NCI-H524 treated with DMSO at 0.1 percent for 48 hours (cell line): ENCODE measurements at regions not wholly inside any gene's neighbourhood (a gene's known extent, or its start where the extent isn't known, plus 50 kb on each side); places are given as distances from the start of the nearest gene placed in this dataset.
"Not testable (repeated sequence)": the region's sequence is repeated elsewhere in the genome, so short reads cannot be mapped to it uniquely, and the experiment has no call there.

Experiments
- DNase-seq: peaks from one replicate; lab custom pipeline; 2025; lab: John Stamatoyannopoulos, UW

DNA sequence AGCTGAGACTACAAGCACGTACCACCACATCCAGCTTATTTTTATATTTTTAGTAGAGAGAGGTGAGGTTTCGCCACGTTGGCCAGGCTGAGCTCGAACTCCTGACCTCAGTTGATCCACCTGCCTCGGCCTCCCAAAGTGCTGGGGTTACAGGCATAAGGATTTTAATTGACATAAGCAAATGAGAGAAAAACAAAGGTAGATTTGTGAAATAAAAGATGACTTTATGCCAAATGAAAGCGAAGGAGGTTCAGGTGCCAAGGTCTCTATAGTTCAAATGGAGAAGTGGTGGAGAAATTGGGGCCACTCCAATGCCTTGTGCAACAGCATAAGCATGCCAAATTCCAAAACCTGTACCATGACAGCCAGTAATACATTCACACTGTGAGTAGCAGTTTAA is 180.6 kb downstream of the MREG start:
- DNase-seq = no peak

DNA sequence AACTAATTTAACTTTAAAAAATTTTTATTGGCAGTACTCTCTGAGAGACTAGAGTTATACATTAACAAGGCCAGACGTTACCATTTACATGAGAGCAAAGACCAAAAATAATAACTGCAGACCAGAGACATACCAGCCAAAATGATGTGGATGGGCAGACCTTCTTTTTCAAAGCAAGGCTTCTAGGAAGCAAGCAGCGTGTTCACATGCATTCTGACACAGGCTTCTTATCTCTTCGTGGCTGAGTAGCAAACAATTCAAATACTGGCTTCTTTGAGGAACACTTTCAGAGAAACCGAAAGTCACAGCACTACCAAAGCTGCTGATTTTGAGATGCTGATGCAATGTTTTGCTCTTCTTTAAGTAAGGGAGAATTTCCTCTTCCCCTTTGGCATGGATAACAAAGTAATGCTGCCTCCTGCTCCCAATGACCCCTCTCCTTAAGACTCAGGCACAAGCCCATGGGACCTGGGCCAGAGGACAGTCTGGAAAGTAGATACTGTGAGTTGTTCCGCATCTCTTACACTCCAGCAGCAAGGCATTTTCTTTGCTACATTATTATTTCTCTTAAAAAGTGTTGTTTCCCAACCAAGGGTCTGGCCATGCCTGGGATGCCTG is 181.9 kb downstream of the MREG start:
- DNase-seq = no peak

DNA sequence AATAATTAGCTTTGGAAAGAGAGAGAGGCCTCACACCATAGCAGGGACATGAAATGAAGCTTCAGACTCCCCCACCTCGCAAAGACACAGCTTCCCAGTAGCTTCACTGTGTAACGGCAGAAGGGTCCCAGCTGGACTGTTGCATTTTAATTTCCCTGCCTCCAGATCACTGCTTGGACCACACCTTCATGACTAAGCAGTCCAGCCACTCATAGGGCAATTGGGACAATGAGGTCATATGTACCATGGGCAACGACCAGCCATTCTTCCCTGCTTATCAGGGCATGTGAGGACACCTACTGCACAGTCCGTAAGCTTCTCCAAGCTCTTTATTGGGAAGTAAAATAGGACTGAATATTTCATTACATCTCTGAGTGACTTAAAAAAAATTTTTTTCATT is 183.0 kb downstream of the MREG start:
- DNase-seq = no peak

DNA sequence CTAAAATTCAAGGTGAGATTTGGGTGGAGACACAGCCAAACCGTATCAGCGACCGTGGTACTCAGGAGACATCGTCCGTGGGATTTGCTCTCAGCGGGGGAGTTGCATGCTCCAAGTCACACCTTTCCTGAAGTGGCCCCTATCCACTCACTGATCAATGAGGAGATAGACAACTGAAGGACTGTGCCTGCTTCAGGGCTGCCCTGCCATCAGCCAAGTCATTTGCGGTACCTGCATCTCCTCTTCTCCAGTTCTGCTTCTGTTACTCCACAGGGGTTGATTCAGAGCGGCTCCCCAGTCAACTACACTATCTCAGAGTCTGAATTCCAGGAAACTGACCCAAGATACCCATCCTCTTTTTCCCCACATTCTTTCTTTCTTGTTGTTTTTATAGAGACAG is 184.1 kb downstream of the MREG start:
- DNase-seq = no peak

DNA sequence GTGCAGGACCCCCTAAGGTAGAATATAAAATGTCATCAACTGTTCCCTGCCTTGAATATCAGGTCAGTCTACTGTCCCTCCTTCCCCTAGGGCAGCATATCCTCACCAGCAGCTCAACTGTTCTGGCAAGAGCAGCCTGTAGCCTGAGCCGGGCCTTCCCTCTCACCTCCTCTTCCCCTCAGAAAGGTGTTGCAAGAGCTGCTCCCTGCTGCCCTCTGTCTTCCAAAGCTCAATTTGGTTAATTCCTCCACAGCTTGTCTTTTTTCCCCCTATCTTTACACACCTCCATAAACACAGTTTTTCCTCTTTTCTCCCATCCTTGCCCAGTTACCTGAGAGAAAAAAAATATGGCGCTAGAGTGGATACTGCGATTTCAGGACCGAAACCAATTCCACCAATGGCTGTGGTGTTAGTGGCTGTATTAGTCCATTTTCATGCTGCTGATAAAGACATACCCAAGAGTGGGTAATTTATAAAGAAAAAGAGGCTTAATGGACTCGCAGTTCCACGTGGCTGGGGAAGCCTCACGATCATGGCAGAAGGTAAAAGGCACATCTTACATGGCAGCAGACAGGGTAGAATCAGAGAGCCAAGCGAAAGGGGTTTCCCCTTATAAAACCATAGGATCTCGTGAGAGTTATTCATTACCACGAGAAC is 184.7 kb downstream of the MREG start:
- no peak for DNase-seq

DNA sequence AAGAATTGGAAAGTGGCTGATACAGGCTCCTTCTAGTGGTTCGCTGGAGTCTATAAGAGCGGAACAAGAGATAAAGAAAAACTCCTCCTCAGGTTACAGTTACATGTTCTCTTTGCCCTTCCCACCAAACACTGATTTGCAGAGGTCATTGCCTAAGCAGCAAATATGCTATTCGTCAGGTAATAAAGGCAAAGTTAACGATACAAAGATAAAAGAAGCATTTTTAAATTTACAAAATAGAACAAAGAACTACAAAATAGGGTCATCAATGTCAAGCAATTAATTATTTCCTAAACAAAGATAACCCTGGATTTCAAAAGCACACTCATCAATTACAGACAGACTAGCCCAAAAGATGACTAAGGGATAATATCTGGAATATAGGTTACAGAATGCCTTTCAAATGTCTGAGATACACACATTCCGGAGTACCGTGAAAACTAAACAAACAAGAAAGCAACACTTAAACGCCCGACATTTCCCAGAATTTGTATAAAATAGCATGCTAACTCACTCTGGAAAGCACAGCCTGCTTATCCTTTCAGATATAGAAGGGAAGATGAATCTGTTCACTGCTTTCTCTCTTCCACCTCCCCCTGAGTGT is 186.4 kb downstream of the MREG start:
- DNase-seq = no peak

DNA sequence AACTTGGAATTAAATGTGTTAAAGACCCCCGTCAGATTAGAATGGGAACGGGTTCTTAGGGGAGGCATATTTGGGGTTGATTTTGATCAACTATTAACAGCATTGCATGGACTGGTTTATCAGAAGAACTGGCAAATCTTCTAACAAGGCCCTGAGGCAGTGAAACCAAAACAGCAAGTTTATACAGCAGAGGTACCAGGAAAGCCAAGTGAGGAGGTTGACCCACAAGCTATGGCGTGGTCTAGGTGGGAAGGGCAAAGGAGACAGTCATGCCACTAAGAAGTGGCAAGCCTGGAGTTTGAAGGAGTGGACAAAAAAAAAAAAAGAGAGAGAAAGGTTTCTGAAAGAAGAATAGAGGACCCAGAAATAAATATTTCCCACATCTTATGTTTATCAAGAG is 187.0 kb downstream of the MREG start:
- no peak for DNase-seq

DNA sequence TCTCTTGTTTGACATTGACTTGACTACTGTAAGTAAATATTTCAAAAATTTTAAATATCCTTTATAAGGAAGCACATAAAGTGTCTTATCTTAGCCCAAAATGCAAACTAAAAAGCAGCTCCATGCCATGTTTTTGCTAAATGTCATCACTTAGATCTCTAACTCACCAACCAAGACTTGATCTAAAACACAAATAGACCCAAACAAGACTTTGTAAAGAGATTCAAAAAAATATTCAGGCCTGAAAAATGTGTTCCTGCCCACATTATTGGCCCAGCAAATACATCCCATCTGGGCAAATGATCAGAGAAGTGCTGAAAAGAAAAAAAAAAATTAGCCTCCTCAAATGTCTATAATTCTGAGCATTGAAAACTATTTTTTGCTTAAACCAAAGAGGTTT is 187.6 kb downstream of the MREG start:
- DNase-seq = no peak

DNA sequence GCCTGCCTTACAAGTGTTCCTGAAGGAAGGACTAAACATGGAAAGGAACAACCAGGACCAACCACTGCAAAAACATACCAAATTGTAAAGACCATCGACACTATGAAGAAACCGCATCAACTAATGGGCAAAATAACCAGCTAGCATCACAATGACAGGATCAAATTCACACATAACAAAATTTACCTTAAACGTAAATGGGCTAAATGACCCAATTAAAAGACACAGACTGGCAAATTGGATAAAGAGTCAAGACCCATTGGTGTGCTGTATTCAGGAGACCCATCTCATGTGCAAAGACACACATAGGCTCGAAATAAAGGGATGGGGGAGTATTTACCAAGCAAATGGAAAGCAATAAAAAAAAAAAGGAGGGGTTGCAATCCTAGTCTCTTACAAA is 192.1 kb downstream of the MREG start:
- not testable (repeated sequence) for DNase-seq

DNA sequence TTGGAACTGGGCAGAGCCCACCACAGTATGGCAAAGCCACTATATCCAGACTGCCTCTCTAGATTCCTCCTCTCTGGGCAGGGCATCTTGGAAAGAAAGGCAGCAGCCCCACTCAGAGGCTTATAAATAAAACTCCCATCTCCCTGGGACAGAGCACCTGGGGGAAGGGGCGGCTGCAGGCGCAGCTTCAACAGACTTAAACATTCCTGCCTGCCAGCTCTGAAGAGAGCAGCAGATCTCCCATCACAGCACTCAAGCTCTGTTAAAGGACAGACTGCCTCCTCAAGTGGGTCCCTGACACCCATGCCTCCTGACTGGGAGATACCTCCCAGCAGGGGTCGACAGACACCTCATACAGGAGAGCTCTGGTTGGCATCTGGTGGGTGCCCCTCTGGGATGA is 193.6 kb downstream of the MREG start:
- not testable (repeated sequence) for DNase-seq

DNA sequence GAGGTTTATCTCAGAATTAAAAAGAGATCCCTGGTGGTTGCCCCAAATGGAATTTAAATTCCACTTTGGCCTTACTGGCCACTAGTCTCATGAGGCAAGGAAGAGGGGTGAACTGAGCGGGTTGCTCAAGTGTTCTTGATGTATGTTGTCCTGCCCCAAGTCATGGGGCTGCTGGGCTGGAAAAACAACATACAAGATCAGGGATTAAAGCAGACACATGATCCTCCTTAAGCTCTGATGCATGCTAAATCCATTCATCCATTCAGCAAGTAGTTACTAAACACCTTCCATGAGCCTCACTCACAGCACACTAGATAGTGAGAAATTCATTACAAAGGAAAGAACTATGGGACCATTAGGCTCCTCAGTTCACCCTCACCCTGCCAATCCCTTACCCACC is 196.3 kb downstream of the MREG start:
- DNase-seq = no peak

DNA sequence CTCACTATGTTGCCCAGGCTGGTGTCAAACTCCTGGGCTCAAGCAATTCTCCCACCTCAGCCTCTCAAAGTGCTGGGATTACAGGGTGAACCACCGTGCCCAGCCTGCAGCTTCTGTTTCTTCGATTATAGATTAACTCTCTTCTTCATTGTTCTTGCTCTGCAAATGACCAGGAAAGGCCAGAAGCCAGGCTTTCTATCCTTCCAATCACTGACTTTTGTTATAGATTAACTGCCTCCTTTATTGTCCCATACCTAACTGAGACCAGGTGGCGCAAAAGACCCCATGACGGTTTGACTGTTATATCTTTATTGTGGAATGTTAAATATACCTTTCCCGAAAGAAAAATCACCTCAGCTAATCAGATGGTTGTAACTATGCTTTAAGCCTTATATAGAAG is 196.9 kb downstream of the MREG start:
- no peak for DNase-seq

DNA sequence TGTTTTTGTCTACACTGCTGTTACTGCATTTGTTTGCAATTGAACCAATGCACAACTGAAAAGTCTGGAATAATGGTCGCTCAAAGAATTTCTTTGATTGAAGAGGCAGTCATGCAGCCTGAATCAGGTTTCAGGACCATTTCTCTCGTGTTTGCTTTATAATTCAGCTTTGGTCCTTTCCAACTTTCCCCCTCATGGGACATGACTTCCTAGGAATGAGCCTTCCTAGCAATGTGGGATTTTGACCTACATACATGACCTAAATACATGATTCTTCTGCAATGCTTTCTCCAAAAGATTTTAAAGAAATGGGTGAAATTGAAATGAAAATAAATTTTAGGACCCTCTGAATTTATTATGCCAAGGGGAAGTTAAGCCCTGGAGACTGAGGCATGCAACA is 197.4 kb downstream of the MREG start:
- no peak for DNase-seq

DNA sequence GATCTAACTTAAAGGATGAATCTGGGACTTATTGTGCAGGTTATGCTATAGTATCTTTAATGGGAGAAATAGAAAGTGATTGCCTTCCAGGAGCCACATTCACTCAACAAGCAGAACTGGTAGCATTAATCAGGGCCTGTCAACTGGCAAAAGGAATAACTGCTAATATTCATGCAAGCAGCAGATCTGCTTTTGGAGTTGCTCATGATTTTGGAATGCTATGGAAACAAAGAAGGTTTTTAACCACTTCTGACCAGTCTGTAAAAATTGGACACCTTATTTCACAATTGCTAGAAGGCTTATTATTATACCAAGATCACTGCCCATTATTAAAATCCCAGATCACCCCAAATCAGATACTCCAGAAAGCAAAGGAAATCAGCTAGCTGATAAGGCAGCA is 200.4 kb downstream of the MREG start:
- DNase-seq = no peak

DNA sequence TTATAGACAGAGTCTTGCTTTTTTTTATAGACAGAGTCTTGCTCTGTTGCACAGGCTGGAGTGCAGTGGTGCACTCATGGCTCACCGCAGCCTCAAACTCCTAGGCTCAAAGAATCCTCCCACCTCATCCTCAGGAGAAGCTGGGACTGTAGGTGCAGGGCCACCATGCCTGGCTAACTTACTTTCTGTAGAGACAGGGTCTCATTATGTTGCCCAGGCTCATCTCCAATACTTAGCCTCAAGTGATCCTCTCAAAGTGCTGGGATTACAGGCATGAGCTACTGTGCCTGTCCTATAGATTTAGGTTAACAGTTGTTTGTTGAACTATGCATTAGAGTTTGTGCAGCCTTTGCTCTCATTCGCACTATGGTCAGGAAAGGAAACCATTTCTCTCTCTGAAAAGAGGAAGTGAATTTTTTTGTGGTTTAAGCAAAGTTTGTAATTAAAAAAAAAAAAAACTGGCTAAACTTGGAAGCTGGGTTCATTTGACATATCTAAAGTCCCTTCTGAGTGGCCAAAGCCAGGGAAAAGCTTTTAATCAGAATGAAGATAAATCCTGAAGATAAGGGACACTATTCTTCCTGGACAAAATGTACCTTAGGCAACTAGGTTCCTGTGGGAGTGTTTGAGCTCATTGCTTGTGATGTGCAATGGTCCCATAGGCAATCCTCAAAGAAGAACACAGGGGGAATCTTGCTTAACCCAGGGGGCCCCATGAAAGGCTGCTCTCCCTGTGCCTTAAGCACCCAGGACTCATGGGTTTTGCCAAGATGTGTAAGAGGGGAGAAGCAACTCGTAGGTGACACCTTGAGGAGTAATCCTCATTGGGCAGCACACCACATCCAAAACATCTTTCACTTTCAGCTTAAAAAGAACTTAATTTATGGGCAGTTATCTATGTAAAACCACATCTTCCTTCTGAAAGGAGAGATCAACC is 201.7 kb downstream of the MREG start:
- DNase-seq = no peak

DNA sequence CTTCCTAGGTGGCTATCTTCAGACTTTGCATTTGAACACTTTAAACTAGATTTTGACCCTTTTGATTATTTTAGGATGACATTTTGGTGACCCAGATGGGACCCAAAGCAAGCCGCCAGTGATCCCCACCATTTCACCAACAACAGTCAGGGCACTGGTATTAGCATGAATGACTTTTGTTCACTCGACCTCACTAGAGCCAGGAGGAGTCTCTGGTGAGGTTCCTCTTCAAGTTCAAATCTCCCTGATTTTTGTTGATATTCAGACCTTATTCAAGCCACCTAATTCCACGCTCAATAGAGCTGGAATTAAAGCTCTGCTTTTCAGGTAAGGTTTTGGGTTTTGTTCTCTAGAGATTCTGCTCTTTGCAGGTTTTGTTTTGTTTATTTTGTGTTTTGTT is 202.3 kb downstream of the MREG start:
- no peak for DNase-seq

DNA sequence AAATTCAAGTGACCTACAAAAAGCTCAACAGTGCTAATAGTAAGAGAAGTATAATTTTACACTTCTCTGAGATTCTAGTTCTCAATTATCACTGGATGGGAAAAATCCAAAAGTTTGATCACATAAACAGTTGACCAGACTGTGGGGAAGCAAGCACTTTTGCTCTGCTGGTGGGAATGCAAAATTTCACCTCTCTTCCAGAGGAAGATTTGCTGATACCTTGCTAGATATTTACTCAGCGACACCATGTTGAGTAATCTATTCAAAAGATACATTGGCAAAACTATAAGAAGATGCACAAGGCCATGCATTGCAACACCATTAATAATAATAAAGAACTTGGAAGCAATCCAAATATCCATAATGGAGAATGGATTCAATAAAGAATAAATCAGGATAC is 204.4 kb downstream of the MREG start:
- no peak for DNase-seq

DNA sequence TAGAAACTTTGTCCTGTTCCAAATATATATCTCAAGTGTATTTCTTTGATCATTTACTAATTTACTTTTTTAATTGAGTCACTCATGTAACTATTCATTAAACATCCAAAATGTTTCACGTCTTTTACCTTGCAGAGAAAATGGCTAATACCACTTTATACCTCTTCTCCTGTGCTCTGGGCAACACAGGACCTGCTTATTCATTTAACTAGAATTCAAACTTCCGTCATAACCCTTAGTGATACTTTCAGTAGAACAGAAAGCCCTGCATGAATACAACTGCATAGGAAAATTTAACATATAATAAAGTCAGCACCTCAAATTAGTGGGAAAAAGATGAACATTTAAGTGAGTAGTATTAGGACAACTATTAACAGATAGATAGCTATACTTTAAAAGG is 205.2 kb downstream of the MREG start:
- no peak for DNase-seq

DNA sequence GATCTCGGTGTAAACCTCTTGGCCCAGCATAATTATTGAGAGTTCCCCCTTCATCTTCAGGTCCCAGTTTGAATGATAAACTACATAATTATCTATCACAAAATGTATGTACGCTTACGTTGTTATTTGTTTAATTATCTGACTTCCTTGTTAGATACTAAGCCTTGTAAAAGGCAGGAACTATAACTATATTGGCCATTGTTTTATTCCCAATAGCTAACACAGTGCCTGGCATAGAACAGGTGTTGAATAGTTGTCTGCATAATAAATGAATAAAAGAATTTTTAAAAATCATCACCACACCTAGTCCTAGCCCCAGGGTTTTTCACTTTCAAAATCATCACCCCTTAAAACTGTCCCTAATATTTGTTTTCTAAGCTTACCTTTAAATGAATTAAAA is 207.9 kb downstream of the MREG start:
- DNase-seq = no peak

DNA sequence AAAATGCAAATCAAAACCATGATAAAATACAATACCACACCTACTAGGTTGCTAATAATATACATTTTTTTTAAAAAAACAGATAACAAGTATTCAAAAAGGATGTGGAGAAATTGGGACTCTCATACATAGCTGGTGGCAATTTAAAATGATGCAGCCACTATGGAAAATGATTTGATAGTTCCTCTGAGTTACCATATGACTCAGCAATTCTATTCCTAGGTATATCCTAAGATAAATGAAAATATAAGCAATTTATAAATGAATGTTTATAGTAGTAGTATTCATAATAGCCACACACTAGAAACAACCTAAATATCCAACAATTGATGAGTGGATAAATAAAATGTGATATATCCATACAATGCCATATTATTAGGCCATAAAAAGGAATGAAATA is 210.2 kb downstream of the MREG start:
- DNase-seq = no peak

DNA sequence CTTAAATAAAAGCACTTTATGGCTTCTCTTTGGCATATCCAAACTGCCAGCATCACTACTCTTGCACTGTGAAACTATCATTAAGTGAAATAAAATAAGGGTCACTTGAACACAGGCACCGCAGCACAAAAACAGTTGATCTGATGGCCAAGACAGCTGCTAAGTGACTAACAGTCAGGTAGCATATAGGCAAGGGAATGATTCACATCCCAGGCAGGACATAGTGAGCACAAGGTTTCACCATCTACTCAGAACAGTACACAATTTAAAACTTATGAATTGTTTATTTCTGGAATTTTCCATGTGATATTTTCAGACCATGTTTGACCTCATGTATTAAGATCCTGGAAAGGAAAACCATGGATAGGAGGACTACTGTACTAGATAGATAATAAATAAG is 214.2 kb downstream of the MREG start:
- no peak for DNase-seq

DNA sequence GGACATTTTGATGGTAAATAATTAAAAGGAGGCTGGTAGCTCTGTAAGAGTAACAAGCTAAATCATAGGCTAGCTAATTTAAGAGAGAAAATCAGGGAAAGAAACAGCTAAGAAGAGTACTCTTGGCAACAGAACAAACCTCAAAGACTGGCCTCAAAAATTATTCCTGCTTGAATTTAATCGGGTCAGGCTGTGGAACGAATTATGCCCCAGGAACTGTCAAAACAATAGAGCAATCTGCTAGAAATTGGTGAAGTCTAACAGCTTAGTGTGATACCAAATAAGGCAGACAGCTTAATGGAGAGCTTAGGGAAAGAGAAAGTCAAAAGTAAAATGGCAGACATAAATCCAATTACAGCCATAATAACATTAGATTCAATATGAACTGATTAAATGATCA is 215.7 kb downstream of the MREG start:
- no peak for DNase-seq
